Adrenal gland (tissue), 5 donors: ENCODE measurements at regions not wholly inside any gene's neighbourhood (a gene's known extent, or its start where the extent isn't known, plus 50 kb on each side); places are given as distances from the start of the nearest gene placed in this dataset.

ENCODE experiments used
- POLR2A ChIP-seq, 2 donors: fragments of 450-650 bp; IDR thresholded peaks; one replicate each; pipeline ENCODE4 v1.6.1; 2017; ENCODE audit warnings: antibody characterized with exemption in 2 of 2, mild to moderate bottlenecking in 2 of 2, moderate library complexity in 1 of 2
- TF ChIP-seq, protein P1 (sequence below), 6 experiments: fragments of 450-650 bp in 4 of 6; fragments of 200-600 bp in 2 of 6; sonication (generic) in 1 of 6; IDR thresholded peaks; 1 replicate in 5 of 6; 2 replicates in 1 of 6; pipeline versions ENCODE4 v1.5.1 to v1.8.0; 2016 to 2021; ENCODE audit warnings: antibody characterized with exemption in 6 of 6, mild to moderate bottlenecking in 2 of 6, moderate library complexity in 1 of 6
- donor health status: DM: no; HTN: no; CAD: no.

GRCh38 chr7:131778601-131779000 lies 222.2 kb upstream of the PODXL start:
- no peak for TF ChIP-seq POLR2A (IDR thresholded peaks at IDR 0.05)
- TF ChIP-seq, protein P1, sequence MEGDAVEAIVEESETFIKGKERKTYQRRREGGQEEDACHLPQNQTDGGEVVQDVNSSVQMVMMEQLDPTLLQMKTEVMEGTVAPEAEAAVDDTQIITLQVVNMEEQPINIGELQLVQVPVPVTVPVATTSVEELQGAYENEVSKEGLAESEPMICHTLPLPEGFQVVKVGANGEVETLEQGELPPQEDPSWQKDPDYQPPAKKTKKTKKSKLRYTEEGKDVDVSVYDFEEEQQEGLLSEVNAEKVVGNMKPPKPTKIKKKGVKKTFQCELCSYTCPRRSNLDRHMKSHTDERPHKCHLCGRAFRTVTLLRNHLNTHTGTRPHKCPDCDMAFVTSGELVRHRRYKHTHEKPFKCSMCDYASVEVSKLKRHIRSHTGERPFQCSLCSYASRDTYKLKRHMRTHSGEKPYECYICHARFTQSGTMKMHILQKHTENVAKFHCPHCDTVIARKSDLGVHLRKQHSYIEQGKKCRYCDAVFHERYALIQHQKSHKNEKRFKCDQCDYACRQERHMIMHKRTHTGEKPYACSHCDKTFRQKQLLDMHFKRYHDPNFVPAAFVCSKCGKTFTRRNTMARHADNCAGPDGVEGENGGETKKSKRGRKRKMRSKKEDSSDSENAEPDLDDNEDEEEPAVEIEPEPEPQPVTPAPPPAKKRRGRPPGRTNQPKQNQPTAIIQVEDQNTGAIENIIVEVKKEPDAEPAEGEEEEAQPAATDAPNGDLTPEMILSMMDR (IDR thresholded peaks at IDR 0.05), result no peak
